ENCODE measurements at regions not wholly inside any gene's neighbourhood (a gene's known extent, or its start where the extent isn't known, plus 50 kb on each side); places are given as distances from the start of the nearest gene placed in this dataset.

DNA sequence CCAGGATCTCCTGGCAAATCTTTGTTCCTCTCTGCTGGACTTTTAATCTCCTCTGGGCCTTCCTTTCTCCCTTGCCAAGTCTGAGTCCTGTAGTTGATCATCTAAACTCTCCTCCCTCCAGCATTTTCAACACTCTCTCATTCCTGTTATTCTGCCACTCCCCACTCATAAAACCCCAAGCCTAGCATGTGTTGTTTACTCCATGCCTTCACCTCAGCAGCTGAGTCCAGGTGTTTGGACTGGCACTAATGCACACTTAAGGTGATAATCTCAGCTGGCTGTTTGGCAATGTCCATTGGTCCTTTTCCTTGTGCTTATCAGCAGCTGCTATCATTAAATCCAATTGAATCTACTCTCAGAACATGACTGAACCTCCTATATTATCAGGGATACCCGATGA lies 876.8 kb upstream of the TENM4 start:
- no peak for DNase-seq (ENCODE audit: low read depth in 1 of 2, low spot score in 1 of 2)
- Histone ChIP-seq H3K4me1 (ENCODE audit: low read depth) (no peaks in the 10 kb centered on the region), H3K27ac (no peak overlapping the region), H3K9me3 (ENCODE audit: low read depth) (no peaks in the 10 kb centered on the region), H3K27me3 (no peaks in the 10 kb centered on the region), H3K36me3 (no peaks in the 10 kb centered on the region), H3K4me3 (no peak overlapping the region)
- TF ChIP-seq, protein P1, sequence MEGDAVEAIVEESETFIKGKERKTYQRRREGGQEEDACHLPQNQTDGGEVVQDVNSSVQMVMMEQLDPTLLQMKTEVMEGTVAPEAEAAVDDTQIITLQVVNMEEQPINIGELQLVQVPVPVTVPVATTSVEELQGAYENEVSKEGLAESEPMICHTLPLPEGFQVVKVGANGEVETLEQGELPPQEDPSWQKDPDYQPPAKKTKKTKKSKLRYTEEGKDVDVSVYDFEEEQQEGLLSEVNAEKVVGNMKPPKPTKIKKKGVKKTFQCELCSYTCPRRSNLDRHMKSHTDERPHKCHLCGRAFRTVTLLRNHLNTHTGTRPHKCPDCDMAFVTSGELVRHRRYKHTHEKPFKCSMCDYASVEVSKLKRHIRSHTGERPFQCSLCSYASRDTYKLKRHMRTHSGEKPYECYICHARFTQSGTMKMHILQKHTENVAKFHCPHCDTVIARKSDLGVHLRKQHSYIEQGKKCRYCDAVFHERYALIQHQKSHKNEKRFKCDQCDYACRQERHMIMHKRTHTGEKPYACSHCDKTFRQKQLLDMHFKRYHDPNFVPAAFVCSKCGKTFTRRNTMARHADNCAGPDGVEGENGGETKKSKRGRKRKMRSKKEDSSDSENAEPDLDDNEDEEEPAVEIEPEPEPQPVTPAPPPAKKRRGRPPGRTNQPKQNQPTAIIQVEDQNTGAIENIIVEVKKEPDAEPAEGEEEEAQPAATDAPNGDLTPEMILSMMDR (IDR thresholded peaks at IDR 0.05; ENCODE audit: low read depth, low read length): no peak

DNA sequence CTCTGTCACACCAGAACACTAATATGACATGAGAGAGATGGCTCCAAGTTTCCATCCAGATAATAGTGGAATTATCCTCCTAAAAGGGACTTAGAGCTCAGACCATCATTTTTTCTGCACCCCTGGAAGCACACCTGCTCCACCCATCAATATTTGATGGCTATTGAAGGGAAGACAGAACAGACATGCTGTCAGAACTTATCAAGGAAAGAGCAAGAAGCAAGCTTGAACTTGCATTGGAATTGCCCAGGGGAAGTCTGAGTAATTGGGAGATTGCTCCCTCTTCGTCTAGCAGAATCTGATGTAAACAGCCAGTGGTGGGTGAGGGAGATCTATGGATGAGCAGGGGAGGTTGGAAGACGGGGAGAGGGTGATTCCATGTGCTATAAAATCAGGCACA lies 874.4 kb upstream of the TENM4 start:
- no peaks in the 10 kb centered on the region for H3K9me3 ChIP-seq (ENCODE audit: low read depth)
- H3K27ac ChIP-seq: no peak overlapping the region
- no peaks in the 10 kb centered on the region for H3K4me1 ChIP-seq (ENCODE audit: low read depth)
- no peaks in the 10 kb centered on the region for H3K27me3 ChIP-seq
- no peaks in the 10 kb centered on the region for H3K36me3 ChIP-seq
- TF ChIP-seq, protein P1 (IDR thresholded peaks at IDR 0.05; ENCODE audit: low read depth, low read length): no peak
- DNase-seq (ENCODE audit: low read depth in 1 of 2, low spot score in 1 of 2): no peak
- H3K4me3 ChIP-seq: no peak overlapping the region

DNA sequence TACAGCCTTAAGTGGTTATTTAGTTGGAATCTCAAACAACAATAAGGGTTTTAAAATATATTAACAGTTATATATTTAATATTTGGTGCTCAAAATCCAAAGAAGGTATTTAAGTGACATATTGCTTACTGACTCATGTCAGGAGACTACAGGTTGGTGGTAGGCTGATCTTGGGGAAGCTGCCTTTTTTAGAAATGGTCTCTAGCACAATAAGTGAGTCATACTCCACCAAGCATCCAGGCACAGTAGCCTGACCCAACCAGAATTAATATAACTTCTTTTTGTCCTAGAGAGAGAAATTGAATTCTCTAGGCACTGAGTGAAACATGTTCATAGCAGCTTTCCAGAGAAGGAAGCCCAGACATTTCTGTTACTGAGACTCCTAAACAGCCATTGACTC lies 868.5 kb upstream of the TENM4 start:
- TF ChIP-seq, protein P1 (IDR thresholded peaks at IDR 0.05; ENCODE audit: low read depth, low read length): no peak
- Histone ChIP-seq H3K9me3 (ENCODE audit: low read depth) (no peaks in the 10 kb centered on the region), H3K27me3 (no peaks in the 10 kb centered on the region), H3K4me3 (no peak overlapping the region), H3K4me1 (ENCODE audit: low read depth) (no peaks in the 10 kb centered on the region), H3K36me3 (no peaks in the 10 kb centered on the region), H3K27ac (no peak overlapping the region)
- DNase-seq (ENCODE audit: low read depth in 1 of 2, low spot score in 1 of 2): no peak

DNA sequence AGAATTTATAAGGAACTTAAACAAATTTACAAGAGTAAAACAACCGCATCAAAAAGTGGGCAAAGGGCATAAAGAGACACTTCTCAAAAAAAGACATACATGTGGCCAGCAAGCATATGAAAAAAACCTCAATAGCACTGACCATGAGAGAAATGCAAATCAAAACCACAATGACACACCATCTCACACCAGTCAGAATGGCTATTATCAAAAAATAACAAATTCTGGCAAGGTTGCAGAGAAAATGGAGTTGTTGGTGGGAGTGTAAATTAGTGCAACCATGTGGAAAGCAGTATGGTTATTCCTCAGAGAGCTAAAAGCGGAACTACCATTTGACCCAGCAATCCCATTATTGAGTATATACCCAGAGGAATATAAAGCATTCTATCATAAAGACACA lies 866.8 kb upstream of the TENM4 start:
- no peaks in the 10 kb centered on the region for H3K9me3 ChIP-seq (ENCODE audit: low read depth)
- no peaks in the 10 kb centered on the region for H3K27me3 ChIP-seq
- TF ChIP-seq, protein P1 (IDR thresholded peaks at IDR 0.05; ENCODE audit: low read depth, low read length): no peak
- no peak overlapping the region for H3K4me3 ChIP-seq
- no peaks in the 10 kb centered on the region for H3K4me1 ChIP-seq (ENCODE audit: low read depth)
- no peak for DNase-seq (ENCODE audit: low read depth in 1 of 2, low spot score in 1 of 2)
- no peaks in the 10 kb centered on the region for H3K36me3 ChIP-seq
- no peak overlapping the region for H3K27ac ChIP-seq

DNA sequence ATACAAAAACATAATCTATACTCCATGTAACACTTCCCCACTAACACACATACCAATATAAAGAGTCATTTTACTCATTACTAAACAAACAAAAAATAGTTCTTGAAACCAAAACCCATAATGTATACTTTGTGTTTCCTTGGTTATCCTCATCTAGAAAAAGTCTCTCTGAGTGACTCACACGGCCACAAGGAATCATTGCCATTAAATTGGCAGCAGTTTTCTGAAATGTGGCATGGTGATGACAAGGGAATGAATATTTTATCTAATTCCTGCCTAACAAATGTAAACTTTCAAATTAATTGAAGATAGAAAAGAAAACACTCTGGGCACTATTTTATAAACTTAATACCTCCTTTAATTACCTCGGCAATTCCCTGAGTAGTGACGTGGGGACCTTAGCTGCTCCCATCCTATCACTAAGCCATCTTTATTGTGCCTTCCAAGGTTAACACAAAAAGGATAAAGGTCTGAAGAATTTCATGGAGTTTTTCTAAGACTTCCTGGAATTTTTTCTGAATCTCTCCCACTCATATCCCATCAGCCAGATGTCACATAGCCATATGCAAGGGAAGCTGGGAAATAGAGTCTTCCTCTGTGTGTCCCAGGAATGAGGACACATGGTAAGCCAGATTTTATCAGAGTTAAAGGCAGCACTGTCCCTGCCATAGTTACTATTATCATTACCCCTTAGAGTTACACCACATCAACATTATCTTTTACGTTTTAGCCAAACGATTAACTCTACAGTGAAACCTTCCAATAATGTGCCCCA lies 857.2 kb upstream of the TENM4 start:
- Histone ChIP-seq H3K27ac (no peak overlapping the region), H3K4me3 (no peak overlapping the region), H3K27me3 (no peaks in the 10 kb centered on the region), H3K9me3 (ENCODE audit: low read depth) (no peaks in the 10 kb centered on the region), H3K4me1 (ENCODE audit: low read depth) (no peaks in the 10 kb centered on the region), H3K36me3 (no peaks in the 10 kb centered on the region)
- peak in 1 of 2 donors; percentile 41 for DNase-seq (ENCODE audit: low read depth in 1 of 2, low spot score in 1 of 2)
- TF ChIP-seq, protein P1 (IDR thresholded peaks at IDR 0.05; ENCODE audit: low read depth, low read length): no peak
